ENCODE measurements at regions not wholly inside any gene's neighbourhood (a gene's known extent, or its start where the extent isn't known, plus 50 kb on each side); places are given as distances from the start of the nearest gene placed in this dataset.

GRCh38 chr6:16852671-16853070, 91.4 kb upstream of the ATXN1 start:
- no peak for TF ChIP-seq CTCF (conservative IDR thresholded peaks at IDR 0.05)

GRCh38 chr6:16851758-16852157, 90.5 kb upstream of the ATXN1 start:
- no peak overlapping the region for H3K27ac ChIP-seq
- no peak for TF ChIP-seq CTCF (conservative IDR thresholded peaks at IDR 0.05)

More at GRCh38 chr6:16852671-16853070, 91.4 kb upstream of the ATXN1 start:
- no peak overlapping the region for H3K27ac ChIP-seq

DNA sequence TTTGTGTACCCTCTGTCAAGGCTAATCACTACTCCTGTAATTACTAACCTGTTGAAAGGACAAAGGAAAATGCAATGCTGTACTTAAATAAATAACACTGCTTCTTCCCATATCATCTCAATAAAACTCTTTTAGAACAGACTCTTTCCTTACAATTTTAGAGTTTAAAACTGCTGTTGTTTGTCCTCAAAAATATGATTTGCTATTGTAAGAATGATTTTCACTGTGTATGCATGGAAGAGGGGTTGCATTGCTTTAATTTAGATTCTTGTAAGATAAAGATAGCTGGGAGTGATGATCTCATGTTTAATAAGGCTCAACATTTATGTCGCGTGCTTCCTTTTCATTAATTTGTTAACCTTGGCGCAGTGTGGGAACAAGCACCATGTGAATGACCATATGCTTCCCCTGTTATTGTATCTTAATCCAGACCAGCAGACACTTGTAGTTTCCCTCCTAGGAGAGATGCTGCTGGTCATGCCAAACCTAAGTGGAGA, 89.8 kb upstream of the ATXN1 start:
- H3K27ac ChIP-seq: no peak overlapping the region
- TF ChIP-seq CTCF (conservative IDR thresholded peaks at IDR 0.05): no peak

DNA sequence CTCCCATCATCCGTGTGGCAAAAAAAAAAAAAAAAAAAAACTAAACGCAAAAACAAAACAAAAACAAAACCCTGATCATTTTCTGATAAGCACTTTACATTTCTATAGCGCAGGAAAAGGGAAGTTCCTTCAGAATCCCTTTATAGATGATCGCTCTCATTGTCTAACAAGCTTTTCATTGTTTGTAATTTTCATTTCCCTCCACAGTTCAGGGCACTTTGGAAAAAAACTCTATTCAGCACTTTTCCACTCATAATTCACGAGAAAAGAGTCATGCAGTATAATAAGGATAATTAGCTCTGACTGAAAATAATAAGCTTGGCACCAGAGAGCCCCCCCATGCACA, 89.4 kb upstream of the ATXN1 start:
- H3K27ac ChIP-seq: no peak overlapping the region
- TF ChIP-seq CTCF (conservative IDR thresholded peaks at IDR 0.05): no peak

GRCh38 chr6:16849988-16850680, 88.9 kb upstream of the ATXN1 start:
- H3K27ac ChIP-seq: peak overlapping the region; percentile 31; the same call in 1 of the 2 replicates
- no peak for TF ChIP-seq CTCF (conservative IDR thresholded peaks at IDR 0.05)

DNA sequence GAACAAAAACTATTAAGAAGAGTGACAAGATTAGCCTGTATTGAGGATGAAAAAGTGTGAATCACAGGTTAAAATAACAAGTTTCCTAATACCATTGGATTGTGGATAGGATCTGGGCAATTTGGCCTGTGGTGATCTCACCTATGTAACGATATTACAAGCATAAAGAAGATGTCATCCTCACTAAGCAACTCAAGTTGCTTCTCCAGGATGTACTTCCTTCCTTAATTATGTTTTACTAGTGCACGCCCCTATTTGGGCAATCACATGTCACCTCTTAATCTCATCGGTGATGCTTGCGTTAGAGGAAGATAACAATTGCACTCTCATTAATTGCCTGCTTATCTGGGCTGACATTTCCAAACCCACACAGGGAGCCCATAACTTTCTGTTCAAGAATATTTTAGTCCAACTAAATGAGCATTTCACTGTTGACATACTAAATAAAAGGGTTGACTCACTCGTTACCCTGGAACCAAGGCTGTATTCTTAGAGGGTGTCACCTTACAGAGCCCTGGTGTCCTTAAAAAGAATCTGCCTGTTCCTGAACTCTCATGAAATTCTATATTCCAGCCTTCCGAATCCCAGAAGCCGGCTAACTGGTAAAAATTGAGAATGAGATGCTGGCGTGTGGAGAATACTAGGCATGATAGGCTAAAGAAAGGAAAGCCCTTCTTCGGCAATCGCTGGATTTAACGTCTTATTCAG, 88.2 kb upstream of the ATXN1 start:
- no peak for TF ChIP-seq CTCF (conservative IDR thresholded peaks at IDR 0.05)
- H3K27ac ChIP-seq: peak overlapping the region; percentile 31; the same call in 1 of the 2 replicates

DNA sequence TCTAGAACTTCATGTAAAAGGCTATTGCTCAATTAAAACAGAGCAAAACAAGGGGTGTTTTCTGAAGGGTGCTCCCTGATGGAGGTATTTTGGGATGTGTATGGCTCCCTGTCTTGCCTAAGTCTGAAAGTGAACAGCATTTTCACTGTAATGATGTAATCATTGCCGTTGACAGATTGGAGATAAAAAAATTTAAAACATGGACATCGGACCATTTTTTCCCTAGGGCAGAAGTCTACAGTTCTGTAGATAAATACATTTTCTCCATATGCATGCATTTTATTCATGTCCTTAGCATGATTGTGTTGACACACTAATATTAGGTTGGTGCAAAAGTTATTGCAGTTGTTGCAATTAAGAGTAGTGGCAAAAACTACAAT, 85.1 kb upstream of the ATXN1 start:
- TF ChIP-seq CTCF (conservative IDR thresholded peaks at IDR 0.05): no peak
- H3K27ac ChIP-seq: no peak overlapping the region

All from VCaP (cell line).